Activated CD4-positive, alpha-beta T cell treated with anti-CD3 and anti-CD28 coated beads for 36 hours (primary cell): ENCODE measurements at regions not wholly inside any gene's neighbourhood (a gene's known extent, or its start where the extent isn't known, plus 50 kb on each side); places are given as distances from the start of the nearest gene placed in this dataset.

Experiments
- ATAC-seq: fragments of 200-7000 bp; cut with Tn5 transposase; one replicate; pipeline ENCODE4 v1.10.0; 2021; ENCODE audit warnings: mild to moderate bottlenecking, moderate library complexity
- CTCF ChIA-PET: fragments of 350-600 bp; sonication (Branson Sonifier 250); formaldehyde crosslinking; loops from one replicate; lab custom pipeline; 2021; ENCODE audit warnings: antibody characterized with exemption; lab: Charles Lee
- POLR2A ChIA-PET: fragments of 350-600 bp; sonication (Branson Sonifier 250); formaldehyde crosslinking; loops from one replicate; lab custom pipeline; 2021; ENCODE audit warnings: antibody characterized with exemption, inconsistent platforms; lab: Charles Lee
- DNase-seq: peaks from one replicate; pipeline ENCODE4 v3.0.0-alpha.2; 2020
- H3K27ac Mint-ChIP-seq: one replicate; pipeline ENCODE4 v1.8.0; 2021; ENCODE audit warnings: mixed read lengths
- H3K27me3 Mint-ChIP-seq: one replicate; pipeline ENCODE4 v1.8.0; 2021; ENCODE audit warnings: mixed read lengths
- H3K36me3 Mint-ChIP-seq: one replicate; pipeline ENCODE4 v1.8.0; 2021; ENCODE audit warnings: low read depth, mixed read lengths
- H3K4me1 Mint-ChIP-seq: one replicate; pipeline ENCODE4 v1.8.0; 2021; ENCODE audit warnings: mixed read lengths
- H3K4me3 Mint-ChIP-seq: one replicate; pipeline ENCODE4 v1.8.0; 2021; ENCODE audit warnings: mild to moderate bottlenecking, moderate library complexity, mixed read lengths
- H3K9me3 Mint-ChIP-seq: one replicate; pipeline ENCODE4 v1.8.0; 2021; ENCODE audit warnings: low read depth, mixed read lengths
- intact Hi-C, 2 experiments: fragments of 100-400 bp; cut with DNase I in 1 of 2; cut with micrococcal nuclease in 1 of 2; formaldehyde crosslinking; loops; one replicate each; pipeline versions ENCODE4 v1.14.2 to v1.15.1; 2022 to 2024; cut with DNase I, micrococcal nuclease

DNA sequence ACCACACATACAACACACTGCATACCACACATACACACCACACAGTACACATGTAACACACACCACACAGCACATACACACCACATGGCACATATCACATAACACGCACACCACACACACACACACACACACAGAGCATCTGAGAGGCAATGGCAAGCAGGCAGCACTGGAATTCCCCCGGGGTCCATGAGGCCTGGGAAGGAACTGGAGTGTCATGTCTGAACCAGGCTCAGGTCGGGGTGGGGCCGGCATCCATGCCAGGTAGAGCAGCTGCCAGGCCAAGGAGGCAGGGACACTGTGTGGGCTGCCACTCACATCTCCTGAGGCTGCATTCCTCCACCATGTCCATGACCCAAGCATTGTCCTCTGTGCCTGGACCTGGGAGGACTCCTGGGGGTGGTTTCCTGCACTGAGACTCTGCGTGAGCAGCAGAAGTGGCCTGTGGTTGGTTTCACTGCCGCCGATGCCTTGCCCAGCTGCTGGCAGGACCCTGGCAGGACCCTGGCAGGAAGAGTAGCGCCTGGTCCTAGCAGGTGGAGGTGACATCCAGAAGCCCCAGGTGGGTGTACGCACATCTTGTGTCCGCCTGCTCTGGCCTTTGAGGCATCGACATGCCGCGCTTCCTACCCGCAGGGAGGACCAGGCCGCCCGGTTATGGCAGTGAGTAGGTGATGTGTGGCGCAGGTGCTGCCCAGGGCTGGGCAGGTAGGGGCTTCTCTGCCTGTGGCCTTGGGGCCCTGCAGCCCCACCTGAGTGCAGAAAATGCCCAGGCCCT is 1280.4 kb downstream of the TBC1D22A start:
- Mint-ChIP-seq H3K4me3 (no peak overlapping the region), H3K36me3 (no peaks in the 10 kb centered on the region), H3K4me1 (no peaks in the 10 kb centered on the region), H3K27me3 (peaks cover 17% of the 10 kb centered on the region), H3K27ac (no peak overlapping the region), H3K9me3 (no peaks in the 10 kb centered on the region)
- DNase-seq (no peak), ATAC-seq (no peak)
- intact Hi-C loops = no loop called here
- CTCF ChIA-PET = no interaction called here
- POLR2A ChIA-PET = no interaction called here

DNA sequence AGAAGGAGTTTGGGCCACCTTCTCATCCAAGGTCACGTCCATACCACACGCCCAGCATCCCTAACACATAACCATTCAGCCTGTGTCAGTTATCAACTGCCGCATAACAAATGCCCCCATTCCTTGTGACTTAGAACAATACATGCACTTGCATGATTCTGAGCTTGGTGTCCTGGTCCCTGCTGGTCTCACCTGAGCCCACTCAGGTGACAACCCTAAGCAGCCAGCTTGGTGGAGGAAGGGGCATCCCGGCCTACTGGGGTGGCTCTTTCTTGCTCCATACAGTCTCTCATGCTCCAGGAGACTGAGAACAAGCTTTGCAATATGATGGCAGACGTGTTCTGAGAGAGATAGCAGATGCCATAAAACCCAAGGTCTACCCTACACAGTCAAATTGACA is 1276.9 kb downstream of the TBC1D22A start:
- ChIA-PET POLR2A (no interaction called here), CTCF (no interaction called here)
- intact Hi-C loops = no loop called here
- peaks cover 16% of the 10 kb centered on the region for H3K27me3 Mint-ChIP-seq
- no peaks in the 10 kb centered on the region for H3K4me1 Mint-ChIP-seq
- H3K9me3 Mint-ChIP-seq = no peaks in the 10 kb centered on the region
- DNase-seq (no peak), ATAC-seq (no peak)
- no peak overlapping the region for H3K27ac Mint-ChIP-seq
- no peaks in the 10 kb centered on the region for H3K36me3 Mint-ChIP-seq
- H3K4me3 Mint-ChIP-seq = no peak overlapping the region

DNA sequence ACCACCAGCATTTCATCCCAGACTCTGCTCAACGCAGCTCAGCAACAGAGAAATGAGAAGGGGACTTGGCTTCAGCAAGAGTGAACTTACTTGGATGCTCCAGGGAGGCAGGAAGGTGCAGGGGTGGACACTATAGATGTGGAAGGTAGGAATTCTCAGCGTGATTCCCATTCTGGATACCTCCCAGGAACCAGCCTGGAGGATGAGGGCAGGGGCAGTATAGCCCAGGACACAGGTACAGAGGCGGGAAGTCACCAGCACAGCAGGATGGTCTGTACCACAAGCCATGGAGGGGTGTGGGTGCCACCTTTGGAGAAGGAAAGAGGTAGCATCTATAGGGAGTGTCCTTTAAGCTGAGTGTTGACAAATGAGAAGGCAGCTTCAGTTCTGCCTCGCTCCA is 1275.2 kb downstream of the TBC1D22A start:
- H3K36me3 Mint-ChIP-seq = no peaks in the 10 kb centered on the region
- no peak overlapping the region for H3K4me3 Mint-ChIP-seq
- DNase-seq (no peak), ATAC-seq (no peak)
- H3K9me3 Mint-ChIP-seq = no peaks in the 10 kb centered on the region
- no peaks in the 10 kb centered on the region for H3K4me1 Mint-ChIP-seq
- intact Hi-C loops = no loop called here
- ChIA-PET POLR2A (no interaction called here), CTCF (no interaction called here)
- H3K27me3 Mint-ChIP-seq = peaks cover 10% of the 10 kb centered on the region
- no peak overlapping the region for H3K27ac Mint-ChIP-seq

DNA sequence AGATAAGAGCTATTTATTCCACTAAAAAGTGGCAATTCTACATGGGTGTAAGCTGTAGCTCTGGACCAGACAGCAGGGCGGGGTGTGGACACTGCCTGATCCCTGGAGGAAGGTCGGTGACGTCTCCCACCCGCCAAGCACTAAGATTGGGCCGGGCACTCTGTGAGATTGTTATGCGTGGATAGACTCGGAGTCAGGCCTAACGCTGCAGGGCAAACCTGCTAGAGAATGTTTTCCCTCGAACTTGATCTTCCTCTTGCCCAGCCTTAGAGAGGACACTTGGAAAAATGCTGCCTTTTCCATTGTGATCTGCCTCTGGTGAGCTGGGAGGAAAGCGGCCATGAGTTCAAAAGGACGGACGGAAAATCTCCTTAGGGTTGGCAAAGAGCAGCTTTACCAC is 1273.4 kb downstream of the TBC1D22A start:
- intact Hi-C loops = no loop called here
- H3K4me3 Mint-ChIP-seq = no peak overlapping the region
- POLR2A ChIA-PET = no interaction called here
- ATAC-seq = no peak
- H3K27me3 Mint-ChIP-seq = peaks cover 5% of the 10 kb centered on the region
- no peak overlapping the region for H3K27ac Mint-ChIP-seq
- DNase-seq = no peak
- H3K9me3 Mint-ChIP-seq = no peaks in the 10 kb centered on the region
- H3K4me1 Mint-ChIP-seq = no peaks in the 10 kb centered on the region
- CTCF ChIA-PET = no interaction called here
- H3K36me3 Mint-ChIP-seq = no peaks in the 10 kb centered on the region

DNA sequence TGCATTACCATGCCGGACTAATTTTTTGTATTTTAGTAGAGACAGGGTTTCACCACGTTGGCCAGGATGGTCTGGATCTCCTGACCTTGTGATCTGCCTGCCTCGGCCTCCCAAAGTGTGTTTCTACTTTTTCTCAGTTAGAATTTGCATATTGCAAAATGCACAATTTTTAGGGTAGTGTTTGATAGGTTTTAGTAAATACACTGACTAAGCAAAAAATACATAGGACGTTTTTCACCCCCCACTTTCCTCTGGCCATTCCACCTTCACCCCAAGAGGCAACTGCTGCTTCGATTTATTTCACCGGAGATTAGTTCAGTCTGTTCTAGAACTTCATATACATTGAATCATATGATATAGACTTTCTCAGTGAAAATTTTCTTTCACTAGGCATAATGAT is 1269.1 kb downstream of the TBC1D22A start:
- intact Hi-C loops = no loop called here
- POLR2A ChIA-PET = no interaction called here
- H3K4me3 Mint-ChIP-seq = no peak overlapping the region

DNA sequence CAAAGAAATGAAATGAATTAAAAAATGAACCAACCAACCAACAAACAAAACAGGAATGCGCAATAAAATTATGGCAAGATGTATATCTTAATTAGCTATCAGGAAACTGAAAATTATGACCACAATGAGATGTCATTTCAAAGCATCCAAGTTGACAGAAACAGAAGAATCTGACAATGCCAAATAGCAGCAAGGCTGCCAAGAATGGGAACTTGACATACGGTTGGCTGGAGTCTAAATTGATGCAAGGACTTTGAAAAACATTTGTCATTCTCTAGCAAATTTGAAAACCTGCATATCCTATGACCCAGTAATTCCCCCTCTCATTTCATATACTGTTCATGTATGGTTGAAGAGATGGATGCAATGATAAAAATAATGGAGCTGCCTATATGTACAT is 1262.6 kb downstream of the TBC1D22A start:
- POLR2A ChIA-PET = no interaction called here
- intact Hi-C loops = no loop called here
- Mint-ChIP-seq H3K27ac (no peak overlapping the region), H3K4me3 (no peak overlapping the region), H3K36me3 (no peaks in the 10 kb centered on the region), H3K27me3 (peaks cover 1% of the 10 kb centered on the region), H3K4me1 (no peaks in the 10 kb centered on the region), H3K9me3 (peaks cover 4% of the 10 kb centered on the region)
- CTCF ChIA-PET = no interaction called here
- ATAC-seq = no peak
- DNase-seq = no peak

More for the DNA sequence above, 1269.1 kb downstream of the TBC1D22A start:
- H3K36me3 Mint-ChIP-seq = no peaks in the 10 kb centered on the region
- no peaks in the 10 kb centered on the region for H3K9me3 Mint-ChIP-seq
- CTCF ChIA-PET = no interaction called here
- no peaks in the 10 kb centered on the region for H3K27me3 Mint-ChIP-seq
- ATAC-seq = no peak
- H3K27ac Mint-ChIP-seq = no peak overlapping the region
- no peaks in the 10 kb centered on the region for H3K4me1 Mint-ChIP-seq
- DNase-seq = no peak

DNA sequence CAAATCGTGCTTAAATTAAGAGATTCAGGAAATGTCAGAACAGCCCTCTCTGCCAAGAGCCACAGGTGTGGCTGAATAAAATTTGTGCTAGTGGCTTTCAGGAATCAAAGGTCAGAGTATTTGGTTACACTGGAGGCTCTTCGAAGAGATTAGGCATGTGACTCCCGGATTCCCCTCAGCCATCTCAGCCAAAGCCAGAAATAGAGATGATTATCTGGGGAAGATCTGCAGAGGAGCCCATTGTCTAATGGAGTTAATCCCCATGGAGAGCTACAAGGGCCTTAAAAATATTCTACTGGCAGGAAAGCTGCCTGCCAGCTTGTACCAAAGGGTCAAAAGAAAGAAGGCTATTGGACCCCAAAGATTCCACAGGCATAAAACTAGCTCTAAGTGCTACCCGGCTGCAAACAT is 1259.5 kb downstream of the TBC1D22A start:
- H3K27me3 Mint-ChIP-seq = peaks cover 11% of the 10 kb centered on the region
- H3K27ac Mint-ChIP-seq = no peak overlapping the region
- H3K4me1 Mint-ChIP-seq = no peaks in the 10 kb centered on the region
- peaks cover 3% of the 10 kb centered on the region for H3K36me3 Mint-ChIP-seq
- H3K9me3 Mint-ChIP-seq = peaks cover 18% of the 10 kb centered on the region
- DNase-seq = no peak
- H3K4me3 Mint-ChIP-seq = no peak overlapping the region
- ATAC-seq = no peak
- intact Hi-C loops = no loop called here
- ChIA-PET CTCF (no interaction called here), POLR2A (no interaction called here)

DNA sequence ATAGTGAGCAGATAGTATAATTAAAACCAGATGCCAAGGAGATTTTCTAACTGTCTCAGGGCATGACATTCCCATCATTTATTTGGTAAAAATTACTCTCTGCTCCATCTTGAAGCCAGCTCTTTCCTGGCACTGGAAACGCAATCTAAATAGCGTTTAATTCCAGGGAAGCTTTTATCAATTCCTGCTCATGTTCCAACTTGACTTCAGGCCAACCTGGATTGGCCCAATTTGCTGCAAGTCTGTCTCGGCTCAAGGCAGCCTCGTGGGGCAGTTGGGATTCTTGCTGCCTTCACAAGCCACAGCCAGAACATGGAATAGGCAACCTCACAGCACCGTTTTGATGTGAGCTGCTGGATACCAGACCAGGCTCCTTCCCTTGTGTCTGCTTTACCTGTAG is 1255.9 kb downstream of the TBC1D22A start:
- Mint-ChIP-seq H3K27me3 (peaks cover 13% of the 10 kb centered on the region), H3K27ac (no peak overlapping the region), H3K9me3 (peaks cover 18% of the 10 kb centered on the region), H3K4me3 (no peak overlapping the region), H3K4me1 (no peaks in the 10 kb centered on the region), H3K36me3 (peaks cover 3% of the 10 kb centered on the region)
- DNase-seq = no peak
- intact Hi-C loops = no loop called here
- ATAC-seq = no peak
- CTCF ChIA-PET = no interaction called here
- POLR2A ChIA-PET = no interaction called here

DNA sequence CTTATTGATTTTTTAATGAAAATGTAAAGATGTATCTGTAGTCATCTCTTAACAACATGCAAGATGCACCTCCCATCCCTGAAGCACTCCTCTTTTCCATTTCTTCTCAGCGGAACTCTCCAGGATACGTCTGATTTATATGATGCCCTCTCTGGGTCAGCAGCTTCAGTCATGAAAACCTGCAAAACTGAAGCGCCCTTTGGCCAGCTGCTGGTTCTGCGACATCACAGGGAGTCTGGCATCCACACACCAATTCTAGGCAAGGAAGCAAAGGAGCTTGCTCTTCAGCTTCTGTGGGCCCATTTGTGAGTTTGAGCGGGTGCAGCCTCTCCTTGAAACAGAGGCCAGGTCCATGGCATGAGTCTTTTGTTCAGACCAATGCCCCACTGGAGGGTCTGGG is 1253.3 kb downstream of the TBC1D22A start:
- POLR2A ChIA-PET = no interaction called here
- DNase-seq (no peak), ATAC-seq (no peak)
- Mint-ChIP-seq H3K9me3 (peaks cover 18% of the 10 kb centered on the region), H3K4me1 (no peaks in the 10 kb centered on the region), H3K4me3 (no peak overlapping the region), H3K27ac (no peak overlapping the region), H3K36me3 (peaks cover 3% of the 10 kb centered on the region), H3K27me3 (peaks cover 13% of the 10 kb centered on the region)
- intact Hi-C loops = no loop called here
- CTCF ChIA-PET = interaction anchor here (0.6 to 0.7 kb wide), 2 partner anchors 172 to 294 kb away, joined by 3 read pairs; no protein-coding TSS in a partner anchor

DNA sequence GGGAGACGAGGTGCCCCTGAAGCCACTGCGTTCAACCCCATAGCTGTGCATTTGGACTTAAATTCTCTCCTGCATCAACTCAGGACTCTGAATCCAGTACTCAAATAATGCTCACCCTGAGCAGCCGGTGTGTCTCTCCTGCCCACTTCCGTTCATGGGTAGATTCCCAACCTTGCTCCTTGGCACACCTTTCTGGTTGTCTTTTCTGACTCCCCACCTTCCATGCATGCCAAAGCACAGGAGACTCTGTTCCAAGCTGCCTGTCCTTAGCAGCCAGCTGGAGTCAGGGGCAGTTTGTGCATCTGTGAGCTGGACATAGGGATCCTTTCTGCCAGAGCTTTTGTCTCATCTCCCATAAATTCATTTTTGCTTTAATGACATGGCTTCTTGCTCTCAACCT is 1242.5 kb downstream of the TBC1D22A start:
- Mint-ChIP-seq H3K27ac (no peak overlapping the region), H3K27me3 (peaks cover 3% of the 10 kb centered on the region), H3K36me3 (no peaks in the 10 kb centered on the region), H3K4me1 (no peaks in the 10 kb centered on the region), H3K9me3 (no peaks in the 10 kb centered on the region), H3K4me3 (no peak overlapping the region)
- intact Hi-C loops = no loop called here
- ATAC-seq (no peak), DNase-seq (no peak)
- ChIA-PET POLR2A (no interaction called here), CTCF (no interaction called here)

DNA sequence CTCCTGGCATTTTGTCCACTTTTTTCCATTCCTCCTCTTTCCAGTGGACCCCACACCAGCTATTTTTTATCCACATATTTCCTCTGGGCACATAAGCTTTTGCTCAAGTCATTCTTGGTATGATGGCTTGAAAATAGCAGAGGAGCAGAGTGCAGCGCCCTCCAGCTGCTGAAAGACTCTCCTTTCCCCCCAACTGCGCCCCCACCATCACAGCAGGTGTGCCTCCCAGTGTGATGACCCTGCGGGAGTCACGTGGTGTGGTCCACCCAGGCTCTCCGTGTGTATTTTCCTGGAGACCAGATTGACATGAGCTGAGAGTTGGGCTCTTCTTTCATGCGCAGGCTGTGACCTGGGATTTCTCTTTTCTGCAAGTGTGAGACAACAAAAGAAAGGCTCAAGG is 1241.6 kb downstream of the TBC1D22A start:
- Mint-ChIP-seq H3K4me1 (no peaks in the 10 kb centered on the region), H3K27me3 (peaks cover 3% of the 10 kb centered on the region), H3K36me3 (no peaks in the 10 kb centered on the region), H3K9me3 (no peaks in the 10 kb centered on the region), H3K27ac (no peak overlapping the region), H3K4me3 (no peak overlapping the region)
- ATAC-seq = no peak
- ChIA-PET CTCF (no interaction called here), POLR2A (no interaction called here)
- intact Hi-C loops = no loop called here
- no peak for DNase-seq

DNA sequence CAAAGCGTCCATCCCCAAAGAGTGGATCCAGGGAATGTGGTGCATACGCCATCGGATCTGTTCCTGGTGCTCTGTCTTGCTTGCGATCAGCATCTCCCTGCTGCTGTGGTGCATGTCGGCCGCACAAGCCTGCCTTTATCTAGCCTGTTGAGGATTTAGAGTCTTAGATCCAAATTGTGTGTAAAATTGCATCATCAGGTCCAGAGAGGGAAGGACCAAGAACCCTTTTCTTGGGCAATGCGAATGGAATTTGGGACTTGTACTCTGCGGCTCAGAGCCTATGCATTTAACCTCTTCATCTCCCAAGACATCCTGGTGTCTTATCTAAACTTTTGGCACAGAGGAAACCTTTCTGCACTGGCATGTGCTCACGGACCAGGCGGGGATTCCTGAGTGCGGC is 1238.7 kb downstream of the TBC1D22A start:
- intact Hi-C loops = no loop called here
- no peaks in the 10 kb centered on the region for H3K36me3 Mint-ChIP-seq

More for the DNA sequence above, 1238.7 kb downstream of the TBC1D22A start:
- no peaks in the 10 kb centered on the region for H3K9me3 Mint-ChIP-seq
- ATAC-seq (no peak), DNase-seq (no peak)
- no peaks in the 10 kb centered on the region for H3K4me1 Mint-ChIP-seq
- no peak overlapping the region for H3K27ac Mint-ChIP-seq
- CTCF ChIA-PET = interaction anchor here (0.7 kb wide), 1 partner anchor 14 kb away, joined by 3 read pairs; no protein-coding TSS in a partner anchor
- H3K4me3 Mint-ChIP-seq = no peak overlapping the region
- POLR2A ChIA-PET = no interaction called here
- no peaks in the 10 kb centered on the region for H3K27me3 Mint-ChIP-seq
